Activated CD4-positive, alpha-beta T cell treated with anti-CD3 and anti-CD28 coated beads for 24 hours (primary cell): ENCODE measurements at regions not wholly inside any gene's neighbourhood (a gene's known extent, or its start where the extent isn't known, plus 50 kb on each side); places are given as distances from the start of the nearest gene placed in this dataset.

Experiments used
- DNase-seq, 2 donors: peaks; one replicate each; pipeline ENCODE4 v3.0.0-alpha.2; 2020; ENCODE audit warnings: low read depth in 2 of 2

DNA sequence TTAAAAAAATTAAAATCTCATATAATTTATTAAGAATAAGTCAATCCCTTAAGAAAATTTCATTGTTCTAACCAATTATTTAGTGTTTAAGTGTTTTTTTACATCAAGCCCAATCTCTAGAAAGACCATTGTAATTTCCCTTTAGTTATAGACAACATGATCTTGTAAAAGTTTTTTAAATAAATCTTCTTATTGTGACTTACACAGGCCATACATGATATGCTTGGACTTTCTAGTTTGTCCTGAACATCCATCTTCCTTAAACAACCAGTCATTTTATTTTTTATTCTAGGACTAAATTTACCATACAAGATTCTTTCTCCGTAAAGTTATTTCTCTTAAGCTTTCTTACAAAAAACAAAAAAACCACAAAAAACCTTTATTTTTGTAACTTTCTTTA lies 126.5 kb upstream of the MAST4 start:
- no peak for DNase-seq

DNA sequence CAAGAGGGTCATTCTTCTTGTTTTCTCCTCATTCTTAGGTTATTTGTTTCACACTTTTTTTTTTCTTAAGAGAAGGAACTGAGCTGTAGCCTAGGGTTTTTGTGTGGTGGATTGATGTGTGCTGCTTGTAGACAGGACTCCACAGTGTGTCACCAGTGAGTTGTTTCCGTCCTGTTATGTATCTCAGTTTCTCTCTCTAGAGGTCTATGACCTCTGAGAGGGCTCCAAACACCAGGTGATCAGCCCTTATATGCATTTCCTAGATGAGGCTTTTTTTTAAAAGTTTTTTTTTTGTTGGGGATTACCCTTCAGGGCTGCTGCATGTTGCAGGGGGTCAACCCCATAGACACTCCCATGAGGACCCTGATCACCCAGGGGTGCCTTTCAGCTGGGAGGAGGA lies 124.2 kb upstream of the MAST4 start:
- DNase-seq, result no peak

DNA sequence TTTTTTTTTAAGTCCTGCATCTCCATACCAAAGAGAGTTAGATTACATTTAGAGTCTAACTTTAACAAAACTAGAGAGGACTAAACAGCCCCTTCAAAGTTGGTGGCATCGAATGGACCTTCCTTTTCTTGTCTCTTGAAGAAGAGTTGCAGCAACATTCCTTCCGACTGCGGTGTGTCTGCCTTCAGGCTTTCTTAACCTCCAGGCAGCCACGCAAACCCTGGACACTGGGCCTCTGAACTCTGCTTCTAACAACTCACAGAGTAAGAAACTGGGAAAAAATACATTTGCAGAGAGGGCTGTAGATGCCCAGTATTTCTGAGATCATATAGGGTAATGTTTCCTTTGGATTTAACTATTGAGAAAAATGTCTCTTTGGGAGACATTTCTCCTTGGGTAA lies 120.5 kb upstream of the MAST4 start:
- DNase-seq, result no peak

DNA sequence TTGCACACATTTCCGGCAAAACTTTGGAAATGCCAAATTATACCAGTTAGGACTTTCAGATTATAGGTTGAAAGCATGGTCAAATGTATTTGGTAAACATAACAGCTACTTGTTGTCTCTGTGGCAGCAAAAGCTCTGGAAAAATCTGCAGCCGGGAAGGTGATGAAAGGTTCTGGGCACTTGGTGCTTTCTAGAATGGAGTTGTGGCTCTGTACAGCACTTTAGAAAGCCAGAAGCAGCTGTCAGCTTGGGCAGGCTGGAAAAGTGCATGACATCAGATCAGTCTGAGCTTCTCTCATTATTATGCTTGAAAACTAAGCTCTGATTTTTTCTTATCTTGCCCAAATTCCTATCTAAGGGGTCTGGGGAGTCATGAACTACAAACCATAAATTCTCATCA lies 118.6 kb upstream of the MAST4 start:
- DNase-seq, result no peak

DNA sequence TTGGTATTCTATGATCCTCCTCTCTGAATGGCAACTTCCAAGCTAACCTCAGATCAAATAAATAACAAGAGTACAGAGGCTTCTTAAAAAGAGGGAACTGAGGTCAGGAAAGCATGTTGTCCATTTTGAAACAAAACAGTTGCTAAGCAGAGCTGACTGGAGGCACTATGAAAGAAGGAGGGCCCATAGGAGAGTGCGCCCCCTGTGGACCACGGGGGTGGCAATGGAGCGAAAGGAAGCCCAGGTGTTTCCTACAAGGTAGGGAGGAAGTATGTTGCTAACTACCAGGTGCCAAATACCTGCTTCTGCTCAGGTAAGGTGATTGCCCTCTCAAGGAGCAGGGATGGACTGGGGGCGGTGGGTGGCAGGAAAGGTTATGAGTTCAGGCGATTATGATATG lies 101.8 kb upstream of the MAST4 start:
- no peak for DNase-seq

DNA sequence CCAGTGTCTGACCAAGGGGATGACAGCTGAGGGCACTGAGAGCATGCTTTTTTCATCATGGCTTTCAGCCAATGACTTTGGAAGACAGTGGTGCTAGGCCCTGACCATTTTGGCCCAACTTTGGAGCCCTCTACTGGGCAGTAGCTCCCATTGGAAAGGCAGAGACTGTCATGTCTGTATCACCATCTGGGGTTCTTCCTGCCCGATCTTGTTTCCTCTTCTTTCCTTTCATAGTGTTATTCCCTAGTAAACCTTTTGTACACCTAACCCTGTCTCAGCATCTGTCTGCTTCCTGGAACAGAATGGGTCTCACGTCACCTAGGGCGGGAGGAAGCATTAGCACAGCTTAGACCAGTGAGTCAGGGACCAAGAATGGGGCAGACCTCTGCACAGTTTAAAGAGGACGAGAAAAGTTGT lies 97.4 kb upstream of the MAST4 start:
- no peak for DNase-seq

DNA sequence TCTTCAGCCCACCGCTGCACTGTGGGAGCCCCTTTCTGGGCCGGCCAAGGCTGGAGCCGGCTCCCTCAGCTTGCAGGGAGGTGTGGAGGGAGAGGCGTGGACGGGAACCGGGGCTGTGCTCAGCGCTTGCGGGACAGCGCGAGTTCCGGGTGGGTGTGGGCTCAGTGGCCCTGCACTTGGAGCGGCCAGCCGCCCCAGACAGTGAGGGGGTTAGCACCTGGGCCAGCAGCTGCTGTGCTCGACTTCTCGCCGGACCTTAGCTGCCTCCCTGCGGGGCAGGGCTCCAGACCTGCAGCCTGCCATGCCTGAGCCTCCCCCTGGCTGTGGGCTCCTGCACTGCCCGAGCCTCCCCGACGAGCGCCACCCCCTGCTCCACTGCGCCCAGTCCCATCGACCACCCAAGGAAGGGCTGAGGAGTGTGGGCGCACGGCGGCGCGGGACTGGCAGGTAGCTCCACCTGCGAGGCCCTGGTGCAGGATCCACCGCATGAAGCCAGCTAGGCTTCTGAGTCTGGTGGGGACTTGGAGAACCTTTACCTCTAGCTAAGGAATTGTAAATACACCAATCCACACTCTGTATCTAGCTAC lies 92.9 kb upstream of the MAST4 start:
- DNase-seq, result no peak

DNA sequence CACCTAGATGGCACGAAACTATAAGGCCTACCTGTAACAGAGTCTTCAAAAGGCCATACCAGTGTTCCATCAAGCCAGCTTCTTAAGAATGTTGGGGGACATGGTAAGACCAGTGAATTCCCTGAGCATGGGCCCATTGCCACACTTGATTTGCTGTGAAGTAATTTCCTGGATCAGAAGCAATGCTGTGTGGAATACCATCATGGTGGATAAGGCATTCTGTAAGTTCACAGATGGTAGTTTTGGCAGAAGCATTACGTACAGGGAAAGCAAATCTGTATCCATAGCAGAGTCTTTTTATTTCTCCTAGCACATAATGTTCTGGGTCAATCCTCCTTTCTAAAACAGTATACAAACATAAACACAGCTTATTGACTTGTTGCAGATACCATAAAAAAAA lies 89.1 kb upstream of the MAST4 start:
- DNase-seq, result no peak

DNA sequence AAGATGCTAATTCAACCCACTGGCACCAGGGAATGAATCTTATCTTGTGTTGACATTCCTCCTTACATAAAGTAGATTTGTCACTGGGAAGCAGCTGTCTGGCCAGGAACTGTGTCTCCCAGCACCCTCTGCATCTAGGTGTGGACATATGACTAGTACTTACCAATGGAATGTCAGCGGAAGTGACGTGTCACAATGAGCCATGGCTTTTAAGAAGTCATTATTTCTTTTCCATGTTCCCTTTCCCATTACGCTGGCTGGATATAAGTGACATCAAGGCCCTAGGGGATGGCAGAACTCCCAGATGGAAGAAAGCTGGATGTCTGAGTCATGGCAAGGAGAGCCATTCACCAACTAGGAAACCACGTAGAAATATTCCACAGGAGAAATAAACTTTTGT lies 84.7 kb upstream of the MAST4 start:
- DNase-seq, result no peak

DNA sequence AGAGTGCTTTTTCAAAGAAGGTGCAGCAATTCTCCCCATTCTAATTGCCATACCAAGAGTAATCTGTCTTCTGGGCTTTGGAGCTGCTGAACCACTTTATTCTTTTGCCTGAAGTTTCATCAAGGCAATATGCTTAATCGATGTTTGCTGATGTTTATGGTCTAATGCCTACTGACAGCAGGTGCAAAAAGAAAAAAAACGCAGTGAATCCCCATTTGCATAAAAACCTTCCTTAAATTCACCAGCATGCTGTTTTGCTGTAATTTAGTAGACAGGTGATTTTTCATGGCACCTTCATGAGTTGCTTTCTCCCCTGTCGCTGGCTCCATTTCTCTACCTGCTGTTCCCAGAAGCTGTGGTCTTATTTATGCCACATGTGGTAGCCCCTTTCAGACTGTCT lies 83.1 kb upstream of the MAST4 start:
- DNase-seq, result no peak

DNA sequence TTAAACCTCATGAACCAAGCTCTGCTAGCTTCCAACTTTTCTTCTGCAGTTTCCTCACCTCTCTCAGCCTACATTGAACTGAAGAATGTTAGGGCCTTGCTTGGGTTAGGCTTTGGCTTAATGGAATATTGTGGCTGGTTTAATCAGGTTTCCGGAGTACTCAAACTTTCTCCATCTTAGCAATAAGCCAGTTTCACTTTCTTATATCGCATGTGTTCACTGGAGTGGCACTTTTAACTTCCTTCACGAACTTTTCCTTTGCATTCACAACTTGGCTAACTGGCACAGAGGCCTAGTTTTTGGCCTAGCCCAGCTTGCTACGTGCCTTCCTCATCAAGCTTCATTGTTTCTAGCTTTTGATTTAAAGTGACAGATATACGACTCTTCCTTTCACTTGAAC lies 81.0 kb upstream of the MAST4 start:
- no peak for DNase-seq

DNA sequence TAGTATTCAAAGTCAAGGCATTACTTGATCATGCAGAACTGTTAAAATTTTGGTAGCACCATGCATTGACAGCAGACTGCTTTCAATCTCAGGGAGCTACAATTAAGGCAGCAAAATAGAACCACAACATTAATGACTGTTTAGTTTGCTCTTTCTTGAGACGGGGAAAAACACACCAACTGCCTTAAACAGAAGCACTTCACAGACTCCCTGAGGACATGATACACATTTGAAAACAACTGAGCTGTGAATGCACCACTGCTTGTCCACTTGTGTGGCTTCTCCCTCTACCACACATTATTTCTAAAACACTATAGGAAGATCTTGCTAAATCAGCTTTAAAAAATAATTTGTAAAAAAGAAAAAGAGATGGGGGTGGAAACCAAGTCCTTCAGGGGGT lies 79.6 kb upstream of the MAST4 start:
- no peak for DNase-seq

DNA sequence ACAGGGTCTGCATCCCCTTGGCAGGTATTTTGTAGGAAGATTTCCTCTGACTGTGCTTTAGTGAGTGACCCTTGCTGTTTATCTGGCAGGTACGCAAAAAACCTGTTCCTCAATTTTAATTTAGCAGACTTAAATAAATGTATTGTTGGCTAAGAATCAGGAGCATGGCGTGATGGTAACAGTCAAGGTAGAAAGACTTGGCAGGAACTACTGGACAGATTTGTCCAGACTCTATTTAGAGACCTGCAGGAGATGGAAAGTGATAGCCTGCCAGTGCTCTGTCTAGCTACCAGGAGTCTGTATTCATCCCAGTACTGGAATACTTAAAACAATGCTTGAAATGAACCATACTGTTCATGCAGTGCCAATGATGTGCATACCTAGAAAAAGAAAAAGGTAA lies 78.8 kb upstream of the MAST4 start:
- no peak for DNase-seq

DNA sequence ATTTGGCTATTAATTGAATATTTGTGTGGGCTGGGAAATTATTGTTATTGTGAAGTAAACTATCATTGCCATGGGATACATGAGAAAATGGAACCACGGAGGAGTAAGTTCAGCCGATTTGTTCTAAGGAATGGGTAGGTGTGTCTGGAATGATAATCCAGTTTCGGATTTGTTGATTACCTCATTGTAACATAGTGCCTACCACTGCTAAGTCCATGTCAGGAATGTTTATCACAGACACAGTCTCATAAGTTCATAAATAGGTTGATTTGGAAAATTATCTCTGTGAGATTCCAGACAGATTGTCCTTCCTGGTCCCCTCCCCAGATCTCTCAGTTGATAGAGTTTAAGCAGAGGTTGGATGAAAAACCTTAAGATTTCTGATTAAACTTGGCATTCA lies 78.1 kb upstream of the MAST4 start:
- no peak for DNase-seq

DNA sequence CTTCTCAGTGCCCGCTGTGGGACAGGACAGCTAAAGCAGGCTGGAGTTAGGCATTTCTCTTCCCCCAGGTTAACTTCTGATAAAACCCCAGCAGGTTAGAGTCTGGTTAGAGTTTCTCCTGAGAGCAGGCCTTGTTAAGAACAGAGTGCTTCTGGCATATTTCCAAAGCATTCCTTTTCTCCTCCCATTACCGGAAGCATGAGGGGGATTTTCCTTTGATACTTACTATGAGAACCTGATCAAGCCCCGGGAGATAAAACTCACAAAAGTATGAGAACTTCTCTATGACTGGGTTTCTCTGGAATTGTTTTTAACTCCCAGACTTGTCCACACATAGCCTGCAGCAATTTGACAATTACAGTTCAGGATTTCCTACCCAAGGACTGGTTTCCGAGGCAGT lies 77.4 kb upstream of the MAST4 start:
- no peak for DNase-seq

DNA sequence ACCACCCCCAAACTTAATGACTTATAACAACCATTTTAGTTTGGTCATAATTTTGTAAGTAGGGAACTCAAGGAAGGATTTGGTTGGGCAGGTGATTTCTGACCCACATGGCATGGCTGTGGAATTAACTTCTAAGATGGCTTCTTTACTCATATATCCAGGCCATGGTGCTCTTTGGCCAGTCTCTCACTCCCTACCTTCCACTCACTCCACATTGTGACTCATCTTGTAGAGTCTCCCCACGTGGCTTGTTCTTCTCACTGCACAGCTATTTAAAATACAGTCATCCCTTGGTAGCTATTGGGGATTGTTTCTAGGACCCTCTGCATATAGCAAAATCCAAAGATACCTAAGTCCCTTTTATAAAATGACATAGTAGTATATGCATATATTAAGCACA lies 76.6 kb upstream of the MAST4 start:
- no peak for DNase-seq

DNA sequence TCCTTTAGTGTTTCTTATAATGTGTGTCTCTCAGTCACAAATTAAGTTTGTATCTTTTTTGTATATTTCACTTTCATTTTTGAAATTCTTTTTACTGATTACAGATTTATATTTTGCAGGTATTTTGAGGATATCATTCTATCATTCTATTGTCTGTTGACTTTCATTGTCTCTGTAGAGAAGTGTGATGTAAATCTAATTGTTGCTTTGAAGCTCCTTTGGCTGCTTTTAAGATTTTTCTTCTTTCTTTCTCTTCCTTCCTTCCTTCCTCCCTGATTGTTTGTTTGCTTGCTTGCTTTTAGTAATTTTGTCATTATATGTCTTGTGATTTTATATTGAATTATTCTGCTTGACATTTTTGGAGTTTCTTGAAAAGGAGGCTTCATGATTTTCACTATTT lies 75.3 kb upstream of the MAST4 start:
- DNase-seq, result no peak

DNA sequence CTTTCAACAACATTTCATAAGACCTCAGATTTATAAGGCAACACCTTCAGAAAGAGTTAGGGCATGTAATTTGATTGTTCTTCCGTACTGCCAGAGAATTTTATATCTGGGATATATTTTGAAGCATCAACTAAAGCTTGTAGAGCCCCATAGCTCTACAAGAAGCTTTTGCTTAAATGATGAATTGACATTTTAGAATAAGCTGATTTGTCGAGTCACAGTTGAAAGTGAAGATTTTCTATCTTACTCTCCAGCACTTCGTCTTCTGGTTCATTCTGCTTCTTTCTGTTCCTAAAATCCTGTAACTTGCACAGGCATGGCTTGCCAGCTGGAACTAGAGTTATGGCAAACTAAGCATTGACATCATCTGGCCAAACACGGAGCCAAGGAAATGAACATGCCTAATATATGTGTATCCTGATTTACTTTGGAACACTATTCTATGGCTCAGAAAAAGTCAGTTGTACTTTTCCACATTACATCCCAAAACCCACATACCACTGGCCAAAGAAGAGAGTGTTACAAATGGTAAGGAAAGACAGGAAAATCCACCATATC lies 68.6 kb upstream of the MAST4 start:
- no peak for DNase-seq

DNA sequence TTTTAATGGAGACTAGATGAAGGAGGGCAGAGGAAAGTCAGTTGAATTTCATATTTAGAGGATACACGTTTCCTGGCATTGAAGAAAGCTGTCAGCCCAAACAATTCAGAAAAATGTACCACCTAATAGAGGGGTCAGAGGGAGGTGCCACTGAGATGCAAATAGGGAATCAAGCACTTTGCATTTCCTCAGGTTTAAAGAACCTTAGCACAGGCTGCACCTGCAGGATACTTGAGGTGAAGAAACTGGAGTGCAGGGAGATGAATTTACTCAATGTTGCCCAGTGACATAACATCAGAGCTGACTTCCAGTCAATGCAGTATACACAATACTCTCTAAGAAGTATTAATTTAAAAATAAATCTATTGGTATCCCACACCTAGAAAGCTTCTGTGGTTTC lies 67.0 kb upstream of the MAST4 start:
- DNase-seq, result no peak

DNA sequence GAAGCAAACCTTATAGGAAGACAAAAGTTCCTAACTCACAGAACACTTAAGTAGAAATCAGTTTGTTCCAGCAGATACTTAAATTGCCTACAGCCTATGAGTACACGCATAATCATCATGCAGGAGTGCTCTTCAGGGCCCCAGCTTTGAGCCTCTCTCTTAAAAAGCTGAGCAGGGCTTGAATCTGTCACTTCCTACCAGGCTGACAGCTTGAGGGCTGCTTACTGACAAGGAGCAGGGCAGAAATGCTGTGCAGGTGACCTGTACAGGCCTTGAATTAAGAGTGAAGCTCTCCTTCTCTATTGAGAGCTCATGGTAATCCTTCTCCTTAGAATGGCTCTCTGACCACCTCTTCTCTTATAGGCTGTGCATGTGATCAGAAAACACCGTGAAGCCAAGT lies 66.5 kb upstream of the MAST4 start:
- DNase-seq, result no peak

DNA sequence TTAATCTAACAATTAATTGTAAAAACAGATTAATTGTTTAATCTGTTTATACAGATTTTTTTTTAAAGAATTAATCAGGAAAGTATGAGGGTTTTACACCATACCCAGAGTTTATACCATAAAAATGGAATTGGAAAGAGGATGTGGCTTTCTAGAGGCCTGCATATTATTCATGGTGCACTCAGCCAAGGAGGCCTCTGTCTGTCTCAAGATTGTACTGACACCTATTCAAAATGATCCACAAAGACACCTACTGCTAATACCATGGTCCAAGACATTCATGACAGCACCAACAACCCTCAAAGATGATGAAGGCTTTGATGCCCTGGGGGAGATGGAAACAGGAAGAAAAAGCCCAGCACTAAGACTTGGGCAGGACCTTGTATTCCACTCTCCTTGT lies 58.1 kb upstream of the MAST4 start:
- no peak for DNase-seq

DNA sequence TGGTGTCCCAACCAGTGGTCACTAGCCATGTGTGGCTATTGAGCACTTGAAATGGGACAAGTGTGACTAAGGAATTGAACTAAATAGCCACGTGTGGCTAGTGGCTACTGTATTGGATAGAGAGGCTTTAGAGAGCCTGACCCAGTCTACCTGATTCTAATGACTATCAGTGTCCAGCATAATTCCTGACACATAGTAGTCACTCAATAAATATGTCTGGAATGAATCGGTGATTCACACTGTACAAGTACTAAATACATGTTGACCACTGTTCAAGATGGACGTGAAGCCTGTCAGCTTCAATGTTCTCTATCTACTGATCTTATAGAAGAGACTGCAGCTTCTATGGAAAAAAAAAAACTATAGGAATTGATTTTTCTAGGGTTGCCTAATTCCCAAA lies 57.7 kb upstream of the MAST4 start:
- no peak for DNase-seq

DNA sequence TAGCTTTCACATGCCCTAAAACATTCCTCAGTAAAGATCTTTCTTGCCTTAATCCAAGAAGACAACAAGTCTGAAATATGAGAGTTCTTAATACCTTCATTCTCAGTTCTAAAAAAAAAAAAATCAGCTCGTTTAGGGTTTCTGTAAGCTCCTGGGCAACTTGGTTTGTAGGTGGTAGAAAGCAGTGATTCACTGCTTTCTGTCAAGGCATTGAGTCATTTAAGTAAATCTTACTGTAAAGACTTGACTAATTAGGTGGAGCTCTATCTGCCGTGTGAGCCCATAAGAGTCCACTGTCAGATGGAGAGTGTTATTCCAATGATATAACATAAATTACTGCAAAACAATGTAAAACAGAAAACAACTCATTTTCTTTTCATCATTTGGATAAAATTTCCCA lies 56.1 kb upstream of the MAST4 start:
- no peak for DNase-seq

DNA sequence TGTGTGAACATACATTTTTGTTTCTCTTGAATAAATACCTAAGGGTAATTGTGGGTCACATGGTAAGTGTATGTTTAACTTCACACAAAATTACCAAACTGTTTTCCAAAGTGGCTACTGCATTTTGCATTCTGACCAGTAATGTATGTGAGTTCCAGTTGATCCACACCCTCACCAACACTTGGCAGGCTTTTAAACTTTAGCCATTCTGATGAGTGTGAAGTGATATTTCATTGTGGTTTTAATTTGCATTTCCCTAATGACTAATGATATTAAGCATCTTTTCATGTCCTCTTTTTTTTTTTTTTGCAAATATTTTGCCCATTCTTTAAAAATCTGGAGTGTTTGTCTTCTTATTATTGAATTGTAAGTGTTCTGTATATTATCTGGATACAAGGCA lies 53.5 kb upstream of the MAST4 start:
- DNase-seq, result no peak
